Left renal cortex interstitium (tissue), 4 donors: ENCODE measurements at regions not wholly inside any gene's neighbourhood (a gene's known extent, or its start where the extent isn't known, plus 50 kb on each side); places are given as distances from the start of the nearest gene placed in this dataset.

Source experiments
- DNase-seq, 4 donors: peaks; one replicate each; pipeline ENCODE4 v3.0.0-alpha.2; 2013; ENCODE audit warnings: low read depth in 4 of 4, low spot score in 2 of 4, missing footprints in 1 of 4

GRCh38 chr10:69738858-69739435 is 62.8 kb upstream of the COL13A1 start:
- no peak for DNase-seq

DNA sequence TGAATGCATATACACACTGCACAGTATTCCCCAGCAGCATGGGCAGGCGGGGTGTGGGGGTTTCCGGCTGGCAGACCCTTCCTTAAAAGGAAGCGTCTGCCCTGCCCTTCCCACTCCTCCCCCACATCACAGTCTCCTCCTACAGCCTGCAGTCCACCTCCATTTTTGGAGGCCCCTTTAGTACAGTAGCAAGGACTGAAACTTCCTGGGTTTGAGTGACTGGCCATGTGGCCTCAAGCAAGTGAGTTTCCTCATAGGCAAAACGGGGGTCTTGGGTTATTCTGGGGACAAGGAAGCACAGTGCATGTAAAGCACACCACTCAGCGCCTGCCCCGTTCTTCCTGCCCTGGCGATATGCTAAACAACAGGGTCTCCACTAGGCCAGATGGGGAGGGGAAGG is 62.1 kb upstream of the COL13A1 start:
- DNase-seq, result no peak

DNA sequence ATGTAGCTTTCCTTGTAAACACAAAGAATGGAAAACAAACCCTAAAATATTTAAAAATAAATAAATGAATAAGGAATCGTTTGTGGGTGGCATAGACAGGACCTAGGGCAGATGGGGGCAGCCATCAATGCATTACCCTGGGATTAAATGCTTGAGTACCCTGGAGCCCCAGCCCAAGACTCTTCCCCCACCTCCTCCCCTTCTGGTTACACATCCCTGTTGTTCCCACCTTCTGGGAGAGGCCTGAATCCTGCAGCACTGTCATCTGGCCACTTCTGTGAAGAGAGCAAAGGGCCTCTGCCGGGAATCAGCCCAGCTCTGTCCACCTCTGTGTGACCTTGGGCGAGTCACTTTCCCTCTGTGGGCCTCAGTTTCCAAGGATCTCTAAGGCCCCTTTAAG is 61.6 kb upstream of the COL13A1 start:
- no peak for DNase-seq

GRCh38 chr10:69741252-69741651 is 60.5 kb upstream of the COL13A1 start:
- DNase-seq, result no peak

- no peak for DNase-seq
Observed at GRCh38 chr10:69741671-69742355, 59.9 kb upstream of the COL13A1 start.

DNA sequence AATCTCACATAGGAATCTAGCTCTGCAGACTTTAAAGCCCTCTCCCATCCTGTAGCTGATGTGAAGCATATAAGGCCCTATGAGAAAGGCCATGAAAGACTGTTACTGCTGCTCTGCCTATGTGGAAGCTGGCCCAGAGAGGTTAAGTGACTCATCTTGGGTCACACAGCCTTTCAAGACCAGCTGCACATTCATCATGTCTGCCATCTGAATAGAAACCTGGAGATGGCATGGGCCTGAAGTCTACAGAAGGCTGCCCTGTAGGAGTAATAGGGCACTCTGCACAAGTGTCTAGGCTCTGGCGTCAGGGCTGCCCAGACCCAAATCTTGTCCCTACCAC is 59.4 kb upstream of the COL13A1 start:
- DNase-seq, result no peak

- no peak for DNase-seq
Observed at GRCh38 chr10:69742928-69743602, 58.6 kb upstream of the COL13A1 start.

GRCh38 chr10:69744971-69745370 is 56.7 kb upstream of the COL13A1 start:
- no peak for DNase-seq

- DNase-seq, result no peak
Observed at GRCh38 chr10:69745698-69746097, 56.0 kb upstream of the COL13A1 start.

DNA sequence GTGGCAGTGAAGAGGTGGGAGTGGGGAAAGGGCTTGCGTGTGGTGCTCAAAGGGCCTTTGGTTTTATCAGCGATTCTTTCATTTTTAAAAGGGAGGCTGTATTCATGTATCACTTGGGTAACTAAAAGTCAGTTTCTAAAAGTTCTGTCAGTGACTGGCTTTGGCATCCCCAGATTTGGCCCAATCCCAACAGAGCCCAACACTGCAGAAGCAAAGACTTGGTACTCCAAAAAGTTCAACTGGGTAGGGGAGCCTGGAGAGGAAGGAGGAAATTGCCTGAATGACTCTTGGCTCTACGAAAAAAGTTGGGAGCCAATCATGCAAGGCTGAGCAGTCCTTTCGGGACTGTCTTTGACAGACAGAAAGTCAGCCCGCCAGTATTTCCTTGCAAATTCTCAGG is 54.5 kb upstream of the COL13A1 start:
- DNase-seq, result no peak

DNA sequence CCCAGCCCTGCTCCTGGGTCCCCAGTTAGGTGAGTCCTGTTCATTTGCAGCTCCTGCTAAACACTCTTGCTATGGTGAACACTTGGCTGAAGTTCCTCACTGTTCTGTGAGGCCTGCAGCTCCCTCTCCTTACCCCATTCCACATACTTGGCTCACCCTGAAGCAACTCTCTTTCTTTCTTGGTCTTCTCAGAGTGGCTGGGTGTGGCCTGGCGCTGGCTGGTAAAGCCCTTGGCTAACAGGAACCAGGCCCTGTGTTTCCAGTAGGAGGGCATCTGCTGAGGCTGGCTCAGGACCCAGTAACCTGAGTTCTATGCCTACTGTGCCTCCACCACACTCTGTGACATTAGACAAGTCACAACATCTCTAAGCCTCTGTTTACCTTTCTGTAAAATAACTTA is 53.1 kb upstream of the COL13A1 start:
- DNase-seq, result no peak

- no peak for DNase-seq
Observed at GRCh38 chr10:69749178-69750010, 52.3 kb upstream of the COL13A1 start.

DNA sequence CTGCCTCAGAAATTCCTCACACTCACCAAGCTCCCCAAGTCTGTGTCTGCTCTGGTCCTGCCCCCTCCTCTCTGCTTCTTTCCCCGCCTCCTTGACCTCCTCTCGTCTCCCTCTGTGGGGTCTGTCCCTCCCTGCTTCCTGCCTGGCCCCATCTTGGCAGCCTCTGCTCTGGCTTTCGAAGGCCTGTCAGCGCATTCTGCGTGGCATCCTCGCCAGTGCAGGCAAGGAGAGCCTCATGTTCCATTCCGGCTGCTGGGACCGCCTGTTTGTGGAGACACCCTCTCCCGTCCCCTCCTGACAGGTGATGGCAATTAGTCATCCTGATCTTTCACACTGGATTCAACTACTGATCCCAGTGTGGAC is 51.7 kb upstream of the COL13A1 start:
- DNase-seq, result no peak

DNA sequence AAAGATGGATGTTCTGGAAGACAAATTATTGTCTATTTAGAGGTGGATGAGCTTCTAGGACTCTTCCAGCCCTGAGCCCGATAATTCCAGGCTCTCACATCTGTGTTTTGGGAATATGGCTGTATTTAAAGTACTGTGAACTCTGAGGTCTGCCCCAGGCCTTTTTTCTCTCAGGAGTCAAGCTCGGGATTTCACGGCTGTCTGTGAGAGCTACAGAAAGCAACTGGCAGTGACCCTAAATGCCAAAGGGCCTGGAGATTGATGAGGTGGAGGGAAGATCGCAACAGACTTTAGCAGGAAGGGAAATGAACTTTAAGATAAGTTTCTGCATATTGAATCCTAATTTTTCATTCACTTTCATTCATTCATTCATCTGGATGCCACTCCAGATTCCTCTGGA is 51.0 kb upstream of the COL13A1 start:
- no peak for DNase-seq

DNA sequence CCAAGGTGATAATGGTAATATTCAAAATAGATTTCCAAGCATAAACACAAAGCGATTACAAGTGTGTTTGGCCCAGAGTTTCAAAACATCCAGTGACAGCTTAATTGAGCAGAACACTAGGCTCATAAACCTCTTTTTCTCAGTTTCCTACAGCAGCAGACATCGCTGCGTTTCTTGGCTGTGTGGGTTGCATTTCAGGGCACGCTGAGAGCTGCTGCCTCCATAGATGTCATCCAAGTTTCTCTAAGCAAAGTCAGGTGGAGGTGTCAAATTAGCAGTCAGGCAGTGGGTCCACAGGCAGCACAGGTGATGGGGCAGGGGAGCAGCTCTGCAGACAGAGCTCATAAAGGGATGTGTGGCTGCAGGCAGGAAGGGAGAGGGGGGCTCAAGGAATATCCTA is 50.5 kb upstream of the COL13A1 start:
- DNase-seq, result peak in 1 of 4 donors; percentile 45
